CD14-positive monocyte (primary cell): ENCODE measurements at regions not wholly inside any gene's neighbourhood (a gene's known extent, or its start where the extent isn't known, plus 50 kb on each side); places are given as distances from the start of the nearest gene placed in this dataset.

Experiments used
- DNase-seq, 3 donors: peaks; one replicate each; pipeline ENCODE4 v3.0.0-alpha.2; 2011 to 2022
- H2AFZ ChIP-seq: 2 replicates; pipeline ENCODE4 v1.6.0; 2012; ENCODE audit warnings: mild to moderate bottlenecking, low read depth, low read length, inconsistent platforms; ENCODE audit not compliant: insufficient read depth, poor library complexity, severe bottlenecking
- H3K27ac ChIP-seq, 2 donors: 1 replicate in 1 of 2; 2 replicates in 1 of 2; pipeline ENCODE4 v1.5.1; 2012 to 2013; ENCODE audit warnings: low read length in 2 of 2, control low read depth in 1 of 2, inconsistent platforms in 1 of 2, low read depth in 1 of 2, mild to moderate bottlenecking in 1 of 2
- H3K27me3 ChIP-seq, 2 donors: one replicate each; pipeline versions ENCODE4 v1.6.0 to v1.6.1; 2011 to 2013; ENCODE audit warnings: low read length in 2 of 2; ENCODE audit not compliant: control insufficient read depth in 2 of 2, insufficient read depth in 2 of 2
- H3K36me3 ChIP-seq, 2 donors: replicated peaks in 1 of 2; 1 replicate in 1 of 2; 2 replicates in 1 of 2; pipeline versions ENCODE4 v1.5.1 to v1.6.1; 2012 to 2013; ENCODE audit warnings: low read length in 2 of 2, control low read depth in 1 of 2, inconsistent platforms in 1 of 2, mild to moderate bottlenecking in 1 of 2; ENCODE audit not compliant: insufficient read depth in 2 of 2, control insufficient read depth in 1 of 2
- H3K4me1 ChIP-seq, 2 donors: 1 replicate in 1 of 2; 2 replicates in 1 of 2; pipeline versions ENCODE4 v1.5.1 to v1.6.1; 2012 to 2013; ENCODE audit warnings: low read length in 2 of 2, control low read depth in 1 of 2, inconsistent platforms in 1 of 2, mild to moderate bottlenecking in 1 of 2, moderate library complexity in 1 of 2; ENCODE audit not compliant: insufficient read depth in 2 of 2, control insufficient read depth in 1 of 2
- H3K4me2 ChIP-seq: replicated peaks from 2 replicates; pipeline ENCODE3; 2012; ENCODE audit warnings: low read length, moderate library complexity, mild to moderate bottlenecking; ENCODE audit not compliant: poor library complexity, severe bottlenecking; ENCODE audit errors: extremely low read depth
- H3K4me3 ChIP-seq, 3 experiments: fragments of 200-600 bp in 1 of 3; sonication (generic) in 1 of 3; replicated peaks in 1 of 3; 1 replicate in 2 of 3; 2 replicates in 1 of 3; pipeline ENCODE4 v1.5.1; 2011 to 2013; ENCODE audit warnings: low read length in 3 of 3, mild to moderate bottlenecking in 3 of 3, control low read depth in 2 of 3, low read depth in 2 of 3, inconsistent platforms in 1 of 3, moderate library complexity in 1 of 3
- H3K79me2 ChIP-seq: 2 replicates; pipeline ENCODE4 v1.6.0; 2012; ENCODE audit warnings: mild to moderate bottlenecking, control low read depth, inconsistent platforms, low read length, moderate library complexity; ENCODE audit not compliant: insufficient read depth
- H3K9ac ChIP-seq: 2 replicates; pipeline ENCODE4 v1.6.0; 2017; ENCODE audit warnings: low read length, mild to moderate bottlenecking; ENCODE audit not compliant: insufficient read depth, poor library complexity, severe bottlenecking
- H3K9me3 ChIP-seq, 2 donors: replicated peaks in 1 of 2; 1 replicate in 1 of 2; 2 replicates in 1 of 2; pipeline versions ENCODE4 v1.5.1 to v1.6.1; 2012 to 2013; ENCODE audit warnings: low read length in 2 of 2, control low read depth in 1 of 2; ENCODE audit not compliant: control insufficient read depth in 1 of 2, insufficient read depth in 1 of 2
- H4K20me1 ChIP-seq: 2 replicates; pipeline ENCODE4 v1.6.0; 2012; ENCODE audit warnings: mild to moderate bottlenecking, low read length, control low read depth, moderate library complexity; ENCODE audit not compliant: insufficient read depth
- H3K27ac Mint-ChIP-seq, 7 donors: one replicate each; pipeline ENCODE4 v1.8.0; 2020; ENCODE audit warnings: mild to moderate bottlenecking in 7 of 7, mixed read lengths in 7 of 7, moderate library complexity in 6 of 7, inconsistent platforms in 2 of 7
- H3K27me3 Mint-ChIP-seq, 3 donors: one replicate each; pipeline ENCODE4 v1.8.0; 2021 to 2022; ENCODE audit warnings: low read depth in 3 of 3, mild to moderate bottlenecking in 3 of 3, mixed read lengths in 3 of 3, moderate library complexity in 3 of 3, inconsistent platforms in 1 of 3
- H3K36me3 Mint-ChIP-seq, 2 donors: one replicate each; pipeline ENCODE4 v1.8.0; 2020; ENCODE audit warnings: mixed read lengths in 2 of 2, inconsistent platforms in 1 of 2, mild to moderate bottlenecking in 1 of 2
- H3K4me1 Mint-ChIP-seq: one replicate; pipeline ENCODE4 v1.8.0; 2020; ENCODE audit warnings: mild to moderate bottlenecking, mixed read lengths
- H3K4me3 Mint-ChIP-seq, 2 donors: one replicate each; pipeline ENCODE4 v1.8.0; 2020; ENCODE audit warnings: mild to moderate bottlenecking in 2 of 2, mixed read lengths in 2 of 2, moderate library complexity in 1 of 2
- H3K9me3 Mint-ChIP-seq, 7 donors: one replicate each; pipeline ENCODE4 v1.8.0; 2020 to 2022; ENCODE audit warnings: mixed read lengths in 7 of 7, mild to moderate bottlenecking in 6 of 7, moderate library complexity in 6 of 7, inconsistent platforms in 2 of 7
- CTCF ChIP-seq: fragments of 200-600 bp; IDR thresholded peaks from one replicate; pipeline ENCODE4 v1.8.0; 2022; ENCODE audit warnings: antibody characterized with exemption, mild to moderate bottlenecking
- WGBS: methylation state at CpG from one replicate; pipeline ENCODE4 v1.1.5; 2013; ENCODE audit warnings: missing lambda C conversion rate; ENCODE audit not compliant: insufficient coverage; 5-methylcytosine and 5-hydroxymethylcytosine counted together
- intact Hi-C, 2 donors: fragments of 100-400 bp; cut with micrococcal nuclease; formaldehyde crosslinking; loops; one replicate each; pipeline versions ENCODE4 v1.15.0 to v1.15.1; 2023

GRCh38 chr6:66993272-66993671 is 1286.2 kb upstream of the EYS start:
- Histone ChIP-seq H3K4me2 (no peak overlapping the region), H4K20me1 (no peaks in the 10 kb centered on the region), H3K4me1 (no peaks in the 10 kb centered on the region), H3K9me3 (peaks cover 7 to 10% of the 10 kb centered on the region in 2 donors), H3K9ac (no peak overlapping the region), H3K36me3 (no peaks in the 10 kb centered on the region), H3K4me3 (no peak overlapping the region), H2AFZ (no peak overlapping the region), H3K27me3 (no peaks in the 10 kb centered on the region), H3K27ac (no peak overlapping the region), H3K79me2 (no peaks in the 10 kb centered on the region)
- Mint-ChIP-seq H3K27me3 (no peaks in the 10 kb centered on the region), H3K4me1 (no peaks in the 10 kb centered on the region), H3K4me3 (no peak overlapping the region), H3K9me3 (peaks cover 0 to 12% (median 10%) of the 10 kb centered on the region in 7 donors), H3K36me3 (no peaks in the 10 kb centered on the region), H3K27ac (no peak overlapping the region)
- no peak for DNase-seq
- TF ChIP-seq CTCF: no peak
- no CpG with 5 or more reads among the region's 3 CpGs for WGBS
- intact Hi-C loops: no loop called here

GRCh38 chr6:66992660-66993059 is 1285.6 kb upstream of the EYS start:
- H3K9me3 Mint-ChIP-seq: peaks cover 0 to 12% (median 10%) of the 10 kb centered on the region in 7 donors
- Histone ChIP-seq H3K27ac (no peak overlapping the region), H3K79me2 (no peaks in the 10 kb centered on the region), H3K4me1 (no peaks in the 10 kb centered on the region), H3K9ac (no peak overlapping the region), H4K20me1 (no peaks in the 10 kb centered on the region), H3K36me3 (no peaks in the 10 kb centered on the region), H3K4me2 (no peak overlapping the region), H3K27me3 (no peaks in the 10 kb centered on the region), H3K9me3 (peaks cover 7 to 8% of the 10 kb centered on the region in 2 donors), H2AFZ (no peak overlapping the region), H3K4me3 (no peak overlapping the region)
- no peak overlapping the region for H3K27ac Mint-ChIP-seq
- intact Hi-C loops: no loop called here
- H3K27me3 Mint-ChIP-seq: no peaks in the 10 kb centered on the region
- no peaks in the 10 kb centered on the region for H3K36me3 Mint-ChIP-seq
- no peak for TF ChIP-seq CTCF
- H3K4me3 Mint-ChIP-seq: no peak overlapping the region
- no peaks in the 10 kb centered on the region for H3K4me1 Mint-ChIP-seq
- no peak for DNase-seq
- 96% methylated on average over 3 of the region's 4 CpGs for WGBS
